Uterus (tissue), 3 donors: ENCODE measurements at regions not wholly inside any gene's neighbourhood (a gene's known extent, or its start where the extent isn't known, plus 50 kb on each side); places are given as distances from the start of the nearest gene placed in this dataset.
"Not testable (repeated sequence)": the region's sequence is repeated elsewhere in the genome, so short reads cannot be mapped to it uniquely, and the experiment has no call there.

Experiments
- DNase-seq, 2 donors: peaks; one replicate each; pipeline ENCODE4 v3.0.0-alpha.2; 2019 to 2020
- H3K27ac ChIP-seq, 2 donors: fragments of 200-600 bp; sonication (generic); 1 replicate in 1 of 2; 2 replicates in 1 of 2; pipeline ENCODE4 v1.5.1; 2016 to 2018
- H3K27me3 ChIP-seq, 2 donors: fragments of 200-600 bp; sonication (generic); one replicate each; pipeline ENCODE4 v1.5.1; 2018 to 2019; ENCODE audit warnings: control low read depth in 1 of 2
- H3K36me3 ChIP-seq, 2 donors: fragments of 200-600 bp; sonication (generic); one replicate each; pipeline ENCODE4 v1.5.1; 2019; ENCODE audit warnings: control low read depth in 1 of 2
- H3K4me1 ChIP-seq, 2 donors: fragments of 200-600 bp; sonication (generic); one replicate each; pipeline ENCODE4 v1.5.1; 2018 to 2019; ENCODE audit warnings: control low read depth in 1 of 2
- H3K4me3 ChIP-seq, 2 donors: fragments of 200-600 bp; sonication (generic); 1 replicate in 1 of 2; 2 replicates in 1 of 2; pipeline ENCODE4 v1.5.1; 2018 to 2019; ENCODE audit warnings: mild to moderate bottlenecking in 1 of 2
- H3K9me3 ChIP-seq, 2 donors: fragments of 200-600 bp; sonication (generic); one replicate each; pipeline ENCODE4 v1.5.1; 2019; ENCODE audit warnings: control low read depth in 1 of 2
- CTCF ChIP-seq, 4 experiments: fragments of 200-600 bp in 2 of 4; fragments of 450-650 bp in 2 of 4; sonication (generic) in 2 of 4; IDR thresholded peaks; one replicate each; pipeline ENCODE4 v1.5.1; 2016 to 2019; ENCODE audit warnings: antibody characterized with exemption in 4 of 4, mild to moderate bottlenecking in 2 of 4, moderate library complexity in 1 of 4
- POLR2A ChIP-seq, 2 donors: fragments of 450-650 bp; IDR thresholded peaks; one replicate each; pipeline ENCODE4 v1.6.1; 2016; ENCODE audit warnings: antibody characterized with exemption in 2 of 2, mild to moderate bottlenecking in 1 of 2, moderate library complexity in 1 of 2
- intact Hi-C: fragments of 100-400 bp; cut with DNase I; formaldehyde crosslinking; loops from one replicate; pipeline ENCODE4 v1.15.1; 2023; ENCODE audit warnings: low total_unique reads
- donor health status: DM: yes; HTN: yes; CAD: no.

- Histone ChIP-seq H3K27ac (no peak overlapping the region), H3K36me3 (no peaks in the 10 kb centered on the region), H3K9me3 (no peaks in the 10 kb centered on the region), H3K4me1 (no peaks in the 10 kb centered on the region), H3K27me3 (no peaks in the 10 kb centered on the region), H3K4me3 (no peak overlapping the region)
- TF ChIP-seq CTCF (IDR thresholded peaks at IDR 0.05), result no peak
- TF ChIP-seq POLR2A (IDR thresholded peaks at IDR 0.05), result no peak
- DNase-seq, result no peak
- intact Hi-C loops, result no loop called here
These were observed 309.1 kb downstream of the DMAC1 start for GRCh38 chr9:7490317-7491108.

GRCh38 chr9:7489036-7489435, 310.5 kb downstream of the DMAC1 start:
- H3K36me3 ChIP-seq, result no peaks in the 10 kb centered on the region
- no peak overlapping the region for H3K4me3 ChIP-seq

GRCh38 chr9:7484014-7484413, 315.6 kb downstream of the DMAC1 start:
- DNase-seq, H3K27ac ChIP-seq, H3K27me3 ChIP-seq, intact Hi-C loops, H3K9me3 ChIP-seq, H3K36me3 ChIP-seq, H3K4me1 ChIP-seq, H3K4me3 ChIP-seq: not testable (repeated sequence)

More at GRCh38 chr9:7489036-7489435, 310.5 kb downstream of the DMAC1 start:
- intact Hi-C loops, result no loop called here
- no peak for DNase-seq
- no peaks in the 10 kb centered on the region for H3K4me1 ChIP-seq
- no peak overlapping the region for H3K27ac ChIP-seq
- H3K27me3 ChIP-seq, result no peaks in the 10 kb centered on the region
- no peaks in the 10 kb centered on the region for H3K9me3 ChIP-seq
- TF ChIP-seq POLR2A (IDR thresholded peaks at IDR 0.05) (no peak), CTCF (IDR thresholded peaks at IDR 0.05) (no peak)

GRCh38 chr9:7481570-7481969, 318.0 kb downstream of the DMAC1 start:
- no peak for DNase-seq
- no peak overlapping the region for H3K4me3 ChIP-seq
- H3K4me1 ChIP-seq, result no peaks in the 10 kb centered on the region
- no peak overlapping the region for H3K27ac ChIP-seq
- no peaks in the 10 kb centered on the region for H3K9me3 ChIP-seq
- TF ChIP-seq CTCF (IDR thresholded peaks at IDR 0.05) (no peak), POLR2A (IDR thresholded peaks at IDR 0.05) (no peak)
- no peaks in the 10 kb centered on the region for H3K36me3 ChIP-seq
- H3K27me3 ChIP-seq, result no peaks in the 10 kb centered on the region
- intact Hi-C loops, result no loop called here

GRCh38 chr9:7479300-7479699, 320.3 kb downstream of the DMAC1 start:
- Histone ChIP-seq H3K27me3 (no peaks in the 10 kb centered on the region), H3K9me3 (no peaks in the 10 kb centered on the region), H3K36me3 (no peaks in the 10 kb centered on the region), H3K27ac (no peak overlapping the region), H3K4me3 (no peak overlapping the region), H3K4me1 (no peaks in the 10 kb centered on the region)
- intact Hi-C loops, result no loop called here
- DNase-seq, result no peak
- TF ChIP-seq POLR2A (IDR thresholded peaks at IDR 0.05) (no peak), CTCF (IDR thresholded peaks at IDR 0.05) (no peak)
